IPS-20b (cell line): ENCODE measurements at regions not wholly inside any gene's neighbourhood (a gene's known extent, or its start where the extent isn't known, plus 50 kb on each side); places are given as distances from the start of the nearest gene placed in this dataset.

Experiments
- H3K27ac ChIP-seq: one replicate; pipeline ENCODE4 v1.5.1; 2013; ENCODE audit warnings: low read length
- H3K27me3 ChIP-seq: 2 replicates; pipeline ENCODE4 v1.6.1; 2013; ENCODE audit warnings: mild to moderate bottlenecking, low read length, inconsistent platforms; ENCODE audit not compliant: insufficient read depth
- H3K36me3 ChIP-seq: 2 replicates; pipeline ENCODE4 v1.6.1; 2013; ENCODE audit warnings: low read depth, mild to moderate bottlenecking, inconsistent platforms, low read length, moderate library complexity; ENCODE audit not compliant: insufficient read depth
- H3K4me1 ChIP-seq: 2 replicates; pipeline ENCODE4 v1.6.1; 2013; ENCODE audit warnings: mild to moderate bottlenecking, control low read depth, inconsistent platforms, low read length, moderate library complexity; ENCODE audit not compliant: insufficient read depth
- H3K4me3 ChIP-seq: 2 replicates; pipeline ENCODE4 v1.5.1; 2013; ENCODE audit warnings: mild to moderate bottlenecking, low read length, inconsistent platforms
- H3K9ac ChIP-seq: 2 replicates; pipeline ENCODE4 v1.6.1; 2013; ENCODE audit warnings: low read depth, mild to moderate bottlenecking, inconsistent platforms, low read length, moderate library complexity
- H3K9me3 ChIP-seq: 2 replicates; pipeline ENCODE4 v1.6.1; 2013; ENCODE audit warnings: mild to moderate bottlenecking, low read depth, low read length, inconsistent platforms; ENCODE audit not compliant: insufficient read depth

- Histone ChIP-seq H3K4me3 (no peak overlapping the region), H3K9ac (no peak overlapping the region), H3K9me3 (no peaks in the 10 kb centered on the region), H3K36me3 (no peaks in the 10 kb centered on the region), H3K27me3 (no peaks in the 10 kb centered on the region), H3K27ac (no peak overlapping the region), H3K4me1 (peaks cover 3% of the 10 kb centered on the region; the same call in 1 of the 2 replicates)
Measured at GRCh38 chr5:100188339-100188738, 346.8 kb upstream of the FAM174A start.

GRCh38 chr5:100186181-100186580 is 349.0 kb upstream of the FAM174A start:
- no peak overlapping the region for H3K27ac ChIP-seq
- no peaks in the 10 kb centered on the region for H3K27me3 ChIP-seq
- peaks cover 3% of the 10 kb centered on the region; the same call in 1 of the 2 replicates for H3K4me1 ChIP-seq

GRCh38 chr5:100182402-100182801 is 352.8 kb upstream of the FAM174A start:
- H3K9ac ChIP-seq, result no peak overlapping the region
- no peaks in the 10 kb centered on the region for H3K27me3 ChIP-seq
- H3K36me3 ChIP-seq, result no peaks in the 10 kb centered on the region
- no peaks in the 10 kb centered on the region for H3K9me3 ChIP-seq
- no peak overlapping the region for H3K4me3 ChIP-seq
- H3K27ac ChIP-seq, result no peak overlapping the region
- peaks cover 3% of the 10 kb centered on the region; the same call in 1 of the 2 replicates for H3K4me1 ChIP-seq

More at GRCh38 chr5:100186181-100186580, 349.0 kb upstream of the FAM174A start:
- Histone ChIP-seq H3K4me3 (no peak overlapping the region), H3K36me3 (no peaks in the 10 kb centered on the region), H3K9me3 (no peaks in the 10 kb centered on the region), H3K9ac (no peak overlapping the region)

- H3K4me3 ChIP-seq, result no peak overlapping the region
- H3K27ac ChIP-seq, result no peak overlapping the region
- H3K9ac ChIP-seq, result no peak overlapping the region
- no peaks in the 10 kb centered on the region for H3K27me3 ChIP-seq
- H3K9me3 ChIP-seq, result no peaks in the 10 kb centered on the region; the same call in 1 of the 2 replicates
- no peaks in the 10 kb centered on the region for H3K4me1 ChIP-seq
- H3K36me3 ChIP-seq, result no peaks in the 10 kb centered on the region
Measured at GRCh38 chr5:100175346-100175745, 359.8 kb upstream of the FAM174A start.

GRCh38 chr5:100165309-100165708 is 369.9 kb upstream of the FAM174A start:
- Histone ChIP-seq H3K4me1 (no peaks in the 10 kb centered on the region), H3K9ac (no peak overlapping the region), H3K27ac (no peak overlapping the region), H3K36me3 (no peaks in the 10 kb centered on the region), H3K9me3 (peaks cover 27% of the 10 kb centered on the region), H3K27me3 (no peaks in the 10 kb centered on the region), H3K4me3 (no peak overlapping the region)

- Histone ChIP-seq H3K36me3 (no peaks in the 10 kb centered on the region), H3K4me1 (no peaks in the 10 kb centered on the region), H3K4me3 (no peak overlapping the region), H3K27ac (no peak overlapping the region), H3K27me3 (no peaks in the 10 kb centered on the region), H3K9ac (no peak overlapping the region), H3K9me3 (peaks cover 34% of the 10 kb centered on the region)
Measured at GRCh38 chr5:100161868-100162267, 373.3 kb upstream of the FAM174A start.

GRCh38 chr5:100157066-100157465 is 378.1 kb upstream of the FAM174A start:
- peaks cover 18% of the 10 kb centered on the region for H3K9me3 ChIP-seq
- no peaks in the 10 kb centered on the region for H3K36me3 ChIP-seq
- H3K4me1 ChIP-seq, result no peaks in the 10 kb centered on the region
- no peak overlapping the region for H3K9ac ChIP-seq
- H3K27me3 ChIP-seq, result no peaks in the 10 kb centered on the region
- no peak overlapping the region for H3K27ac ChIP-seq
- H3K4me3 ChIP-seq, result no peak overlapping the region

GRCh38 chr5:100148239-100148638 is 386.9 kb upstream of the FAM174A start:
- H3K27ac ChIP-seq, result no peak overlapping the region
- no peak overlapping the region for H3K4me3 ChIP-seq
- H3K27me3 ChIP-seq, result no peaks in the 10 kb centered on the region
- H3K9me3 ChIP-seq, result no peaks in the 10 kb centered on the region
- H3K36me3 ChIP-seq, result no peaks in the 10 kb centered on the region
- no peak overlapping the region for H3K9ac ChIP-seq
- H3K4me1 ChIP-seq, result no peaks in the 10 kb centered on the region

GRCh38 chr5:100142607-100143006 is 392.6 kb upstream of the FAM174A start:
- Histone ChIP-seq H3K4me1 (no peaks in the 10 kb centered on the region), H3K27ac (no peak overlapping the region), H3K9ac (no peak overlapping the region), H3K36me3 (no peaks in the 10 kb centered on the region), H3K27me3 (no peaks in the 10 kb centered on the region), H3K9me3 (no peaks in the 10 kb centered on the region), H3K4me3 (no peak overlapping the region)

GRCh38 chr5:100131161-100131560 is 404.0 kb upstream of the FAM174A start:
- Histone ChIP-seq H3K27ac (no peak overlapping the region), H3K27me3 (no peaks in the 10 kb centered on the region), H3K9me3 (no peaks in the 10 kb centered on the region), H3K9ac (no peak overlapping the region), H3K4me3 (no peak overlapping the region), H3K36me3 (no peaks in the 10 kb centered on the region), H3K4me1 (no peaks in the 10 kb centered on the region)

- H3K9me3 ChIP-seq, result no peaks in the 10 kb centered on the region
- H3K27ac ChIP-seq, result no peak overlapping the region
- H3K27me3 ChIP-seq, result no peaks in the 10 kb centered on the region
Measured at GRCh38 chr5:100130307-100130706, 404.9 kb upstream of the FAM174A start.

GRCh38 chr5:100119903-100120302 is 415.3 kb upstream of the FAM174A start:
- no peaks in the 10 kb centered on the region for H3K36me3 ChIP-seq
- H3K9ac ChIP-seq, result no peak overlapping the region
- peaks cover 7% of the 10 kb centered on the region; the same call in 1 of the 2 replicates for H3K4me1 ChIP-seq
- H3K9me3 ChIP-seq, result no peaks in the 10 kb centered on the region
- H3K27me3 ChIP-seq, result no peaks in the 10 kb centered on the region
- no peak overlapping the region for H3K27ac ChIP-seq
- no peak overlapping the region for H3K4me3 ChIP-seq

More at GRCh38 chr5:100130307-100130706, 404.9 kb upstream of the FAM174A start:
- Histone ChIP-seq H3K4me3 (no peak overlapping the region), H3K36me3 (no peaks in the 10 kb centered on the region), H3K4me1 (no peaks in the 10 kb centered on the region), H3K9ac (no peak overlapping the region)
